ENCODE measurements at regions not wholly inside any gene's neighbourhood (a gene's known extent, or its start where the extent isn't known, plus 50 kb on each side); places are given as distances from the start of the nearest gene placed in this dataset.

- no peak for TF ChIP-seq TAF1 (IDR thresholded peaks at IDR 0.05; ENCODE audit: borderline replicate concordance, low read depth, low read length)
- no peak for TF ChIP-seq POLR2A (IDR thresholded peaks at IDR 0.05; ENCODE audit: low read depth, low read length)
- TF ChIP-seq POLR2AphosphoS5 (IDR thresholded peaks at IDR 0.05; ENCODE audit: low read depth, low read length), result no peak
Measured at GRCh38 chr3:83670416-83670815, 1288.4 kb upstream of the CADM2 start.

All from GM12892 (cell line).